ENCODE measurements at regions not wholly inside any gene's neighbourhood (a gene's known extent, or its start where the extent isn't known, plus 50 kb on each side); places are given as distances from the start of the nearest gene placed in this dataset.

DNA sequence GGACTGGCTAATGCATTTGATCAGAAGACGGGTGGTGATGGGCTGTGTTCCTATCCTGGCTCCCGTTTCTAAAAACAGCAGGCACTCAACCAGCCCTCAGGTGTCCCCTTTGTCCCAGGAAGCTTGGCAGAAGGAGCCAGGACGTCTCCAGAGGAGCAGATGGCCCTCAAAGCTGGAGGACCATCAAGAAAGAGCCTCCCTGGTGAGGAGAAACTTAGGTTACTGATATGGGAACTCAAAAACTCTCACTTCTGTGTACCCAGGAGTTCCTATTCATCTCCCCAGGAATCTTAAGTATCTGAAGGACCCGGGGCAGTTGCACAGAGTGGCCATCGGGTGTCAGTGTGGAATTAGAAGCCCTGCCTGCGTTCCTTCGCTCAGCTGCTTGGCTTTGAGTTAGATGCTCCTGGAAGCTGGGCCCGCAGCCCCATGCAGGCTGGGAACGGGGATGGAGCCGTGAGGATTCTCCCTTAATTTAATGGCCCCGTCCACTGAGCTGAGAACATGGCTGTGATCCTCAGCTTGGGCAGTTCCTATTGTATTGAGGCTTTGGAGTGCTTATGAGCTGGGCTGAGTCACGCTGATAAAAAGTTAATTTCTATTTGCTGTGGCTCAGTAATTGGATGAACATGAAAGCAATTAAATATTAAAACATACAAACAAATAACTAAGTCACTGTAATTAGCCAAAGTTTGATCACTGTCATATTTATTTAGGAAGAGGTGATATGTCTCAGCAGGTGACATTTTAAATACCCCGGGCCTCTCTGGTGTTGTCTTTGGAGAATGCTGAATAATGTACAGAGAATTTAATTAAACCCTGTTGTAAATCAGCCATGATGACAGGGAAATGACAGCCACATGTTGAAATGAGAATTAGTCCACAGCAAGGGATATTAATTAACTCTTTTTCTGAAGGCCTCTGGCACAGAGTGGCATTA, 402.1 kb downstream of the SEC14L1 start:
- Histone ChIP-seq H3K23me2 (ENCODE audit: low read depth, low read length) (no peaks in the 10 kb centered on the region), H4K91ac (replicated peaks; ENCODE audit: insufficient read length, low read length) (no peak overlapping the region), H3K14ac (ENCODE audit: insufficient read length) (no peak overlapping the region), H4K20me1 (replicated peaks in 1 of 2; ENCODE audit: control insufficient read depth in 1 of 2, insufficient read depth in 2 of 2, low read length in 2 of 2) (no peaks in the 10 kb centered on the region), H3K9me3 (ENCODE audit: insufficient read depth in 2 of 2, low read depth in 1 of 2, low read length in 1 of 2) (no peaks in the 10 kb centered on the region), H2BK20ac (ENCODE audit: low read length) (peak overlapping the region; percentile 9; the same call in 1 of the 2 replicates), H4K5ac (ENCODE audit: insufficient read length, low read depth, low read length) (no peak overlapping the region), H3K79me2 (ENCODE audit: control insufficient read depth in 1 of 2, insufficient read depth in 2 of 2, low read length in 2 of 2) (no peaks in the 10 kb centered on the region), H2BK5ac (ENCODE audit: low read depth, low read length) (peak overlapping the region; percentile 79; the same call in 1 of the 2 replicates), H2BK15ac (ENCODE audit: low read length) (no peak overlapping the region), H3K4me2 (ENCODE audit: insufficient read depth in 1 of 2, low read depth in 2 of 2, low read length in 2 of 2) (no peak overlapping the region; a peak in 1 of 4 replicates), H3K27me3 (replicated peaks in 1 of 4; ENCODE audit: control insufficient read depth in 3 of 4, extremely low read depth in 1 of 4, insufficient read depth in 3 of 4, low read length in 3 of 4) (peaks cover 0 to 7% (median 2%) of the 10 kb centered on the region in 4 experiments; a peak in 3 of 7 replicates), H3K9ac (replicated peaks in 1 of 4; ENCODE audit: extremely low read depth in 1 of 4, low read depth in 3 of 4, low read length in 3 of 4) (no peak overlapping the region), H3K27ac (ENCODE audit: low read depth, low read length) (no peak overlapping the region), H3K4ac (replicated peaks; ENCODE audit: insufficient read length, low read depth, low read length) (no peak overlapping the region), H2AFZ (ENCODE audit: low read length) (peak overlapping the region; percentile 11; the same call in 1 of the 2 replicates), H3K18ac (ENCODE audit: extremely low read depth, low read length) (peak overlapping the region; percentile 71), H2BK12ac (ENCODE audit: low read depth, low read length) (0 out of 2 replicates have a peak overlapping the region, but pooled peaks have one; percentile 82), H2AK5ac (ENCODE audit: low read depth, low read length) (no peak overlapping the region), H2BK120ac (replicated peaks; ENCODE audit: low read depth, low read length) (no peak overlapping the region), H3K23ac (ENCODE audit: insufficient read length) (no peak overlapping the region), H4K8ac (ENCODE audit: extremely low read depth, insufficient read depth, low read length) (no peak overlapping the region), H3K56ac (replicated peaks; ENCODE audit: insufficient read length, low read depth, low read length) (peak overlapping the region; percentile 42), H3K4me1 (replicated peaks in 1 of 4; ENCODE audit: control insufficient read depth in 3 of 4, insufficient read depth in 4 of 4, low read length in 3 of 4) (peaks cover 2 to 21% (median 16%) of the 10 kb centered on the region in 4 experiments), H3K36me3 (ENCODE audit: control insufficient read depth in 2 of 4, insufficient read depth in 4 of 4, low read length in 3 of 4) (no peaks in the 10 kb centered on the region), H3K4me3 (ENCODE audit: extremely low read depth in 1 of 4, insufficient read depth in 2 of 4, low read depth in 3 of 4, low read length in 4 of 4) (no peak overlapping the region), H3K79me1 (ENCODE audit: low read depth, low read length) (no peaks in the 10 kb centered on the region)
- DNase-seq (ENCODE audit: low read depth in 1 of 2, low spot score in 2 of 2), result peak; percentile 63 to 79
- ChIA-PET CTCF (ENCODE audit: partially characterized antibody) (interaction anchor here (0.5 to 4.1 kb wide), 36 partner anchors 10 to 585 kb away, joined by 3 to 19 read pairs (median 4); no protein-coding TSS in a partner anchor), POLR2A (ENCODE audit: partially characterized antibody) (interaction anchor here (0.9 to 1.5 kb wide), 3 partner anchors 16 to 342 kb away, joined by 3 read pairs; no protein-coding TSS in a partner anchor)
- FAIRE-seq, result peak; percentile 52
- 25% methylated on average over 13 of the region's 13 CpGs; no CpG with 5 or more reads in 1 of the 2 experiments for WGBS, 2 experiments (ENCODE audit: extremely low coverage in 1 of 2, insufficient coverage in 1 of 2, insufficient read length in 1 of 2, insufficient replicate concordance in 2 of 2, low coverage in 1 of 2, low lambda C conversion rate in 2 of 2, missing lambda C conversion rate in 1 of 2)
- TF ChIP-seq TEAD4 (IDR thresholded peaks at IDR 0.05; ENCODE audit: low read depth, low read length), result peak; percentile 80
- TF ChIP-seq GABPA (IDR thresholded peaks at IDR 0.05; ENCODE audit: borderline replicate concordance, insufficient read depth, low read length), result peak; percentile 63; the same call in 1 of the 2 replicates
- TF ChIP-seq TBP (IDR thresholded peaks at IDR 0.05; ENCODE audit: low read depth, low read length), result peak; percentile 96
- TF ChIP-seq, protein P1, sequence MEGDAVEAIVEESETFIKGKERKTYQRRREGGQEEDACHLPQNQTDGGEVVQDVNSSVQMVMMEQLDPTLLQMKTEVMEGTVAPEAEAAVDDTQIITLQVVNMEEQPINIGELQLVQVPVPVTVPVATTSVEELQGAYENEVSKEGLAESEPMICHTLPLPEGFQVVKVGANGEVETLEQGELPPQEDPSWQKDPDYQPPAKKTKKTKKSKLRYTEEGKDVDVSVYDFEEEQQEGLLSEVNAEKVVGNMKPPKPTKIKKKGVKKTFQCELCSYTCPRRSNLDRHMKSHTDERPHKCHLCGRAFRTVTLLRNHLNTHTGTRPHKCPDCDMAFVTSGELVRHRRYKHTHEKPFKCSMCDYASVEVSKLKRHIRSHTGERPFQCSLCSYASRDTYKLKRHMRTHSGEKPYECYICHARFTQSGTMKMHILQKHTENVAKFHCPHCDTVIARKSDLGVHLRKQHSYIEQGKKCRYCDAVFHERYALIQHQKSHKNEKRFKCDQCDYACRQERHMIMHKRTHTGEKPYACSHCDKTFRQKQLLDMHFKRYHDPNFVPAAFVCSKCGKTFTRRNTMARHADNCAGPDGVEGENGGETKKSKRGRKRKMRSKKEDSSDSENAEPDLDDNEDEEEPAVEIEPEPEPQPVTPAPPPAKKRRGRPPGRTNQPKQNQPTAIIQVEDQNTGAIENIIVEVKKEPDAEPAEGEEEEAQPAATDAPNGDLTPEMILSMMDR (IDR thresholded peaks at IDR 0.05; ENCODE audit: control extremely low read depth in 1 of 3, insufficient read depth in 1 of 3, low read depth in 1 of 3, low read length in 3 of 3), result peak; percentile 80 to 91 (median 90)
- TF ChIP-seq RAD21 (IDR thresholded peaks at IDR 0.05 in 1 of 2, conservative IDR thresholded peaks at IDR 0.05 in 1 of 2; ENCODE audit: low read depth in 2 of 2, low read length in 2 of 2), result peak; percentile 98
- peak; percentile 78 for TF ChIP-seq YY1 (IDR thresholded peaks at IDR 0.05; ENCODE audit: low read depth, low read length)
- TF ChIP-seq SIRT6 (IDR thresholded peaks at IDR 0.05; ENCODE audit: low read length), result no peak
- TF ChIP-seq RXRA (IDR thresholded peaks at IDR 0.05; ENCODE audit: insufficient read depth, low read depth, low read length), result no peak
